ENCODE measurements at regions not wholly inside any gene's neighbourhood (a gene's known extent, or its start where the extent isn't known, plus 50 kb on each side); places are given as distances from the start of the nearest gene placed in this dataset.

- no peak for DNase-seq
Observed at GRCh38 chr3:117091676-117092075, 382.1 kb downstream of the TUSC7 start.

DNA sequence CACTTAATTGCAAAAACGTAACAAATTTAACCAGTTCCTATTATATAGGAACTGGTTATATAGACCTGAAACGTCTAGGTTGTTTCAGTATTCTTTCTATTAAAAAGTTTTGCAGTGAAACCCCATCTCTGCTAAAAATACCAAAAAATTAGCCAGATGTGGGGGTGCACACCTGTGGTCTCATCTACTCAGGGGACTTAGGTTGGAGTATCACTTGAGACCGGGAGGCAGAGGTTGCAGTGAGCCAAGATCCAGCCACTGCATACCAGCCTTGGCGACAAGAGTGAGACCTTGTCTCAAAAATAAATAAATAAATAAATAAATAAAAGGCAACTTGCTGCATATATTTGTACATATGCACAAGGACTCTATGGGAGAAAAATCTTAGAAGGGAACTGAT is 387.0 kb downstream of the TUSC7 start:
- no peak for DNase-seq

- no peak for DNase-seq
Observed at GRCh38 chr3:117097351-117097750, 387.8 kb downstream of the TUSC7 start.

GRCh38 chr3:117101697-117102096 is 392.1 kb downstream of the TUSC7 start:
- DNase-seq, result no peak

GRCh38 chr3:117102426-117102825 is 392.8 kb downstream of the TUSC7 start:
- DNase-seq, result no peak

- DNase-seq, result no peak
Observed at GRCh38 chr3:117103675-117104074, 394.1 kb downstream of the TUSC7 start.

DNA sequence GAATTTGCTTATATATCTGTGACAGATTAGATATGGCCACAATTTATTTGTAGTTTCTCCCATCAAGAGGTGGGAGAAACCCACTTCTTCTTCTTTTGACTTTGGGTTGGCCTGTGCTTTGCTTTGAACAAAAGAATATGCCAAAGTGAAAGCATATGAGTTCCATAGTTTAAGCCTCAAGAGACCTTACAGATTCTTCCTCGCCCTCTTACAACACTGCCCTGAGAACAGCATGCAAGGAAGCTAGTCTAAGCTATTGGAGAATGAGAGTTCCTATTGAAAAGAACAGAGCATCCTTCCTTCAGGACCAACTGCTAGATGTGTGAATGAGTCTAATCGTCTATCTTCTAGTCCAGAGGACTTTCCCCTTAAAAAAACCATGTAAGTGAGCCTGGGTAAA is 394.8 kb downstream of the TUSC7 start:
- DNase-seq, result no peak

DNA sequence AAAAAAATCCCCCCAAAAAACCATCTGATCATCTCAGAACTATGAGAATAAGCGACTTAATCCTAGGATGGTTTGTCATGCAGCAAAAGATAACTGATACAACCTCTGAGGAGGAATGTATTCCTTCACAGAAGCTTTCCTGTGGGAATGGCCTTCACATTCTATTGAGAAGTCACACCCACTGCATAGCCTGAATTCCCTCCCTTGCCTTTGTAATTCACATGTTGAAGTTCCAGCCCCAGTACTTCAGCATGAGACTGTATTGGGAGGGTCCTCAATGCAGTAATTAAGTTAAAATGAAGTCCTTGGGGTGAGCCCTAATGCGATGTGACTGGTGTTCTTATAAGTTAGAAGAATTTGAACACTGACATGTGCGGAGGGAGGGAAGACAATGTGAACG is 395.2 kb downstream of the TUSC7 start:
- DNase-seq, result no peak

- no peak for DNase-seq
Observed at GRCh38 chr3:117105686-117106085, 396.1 kb downstream of the TUSC7 start.

DNA sequence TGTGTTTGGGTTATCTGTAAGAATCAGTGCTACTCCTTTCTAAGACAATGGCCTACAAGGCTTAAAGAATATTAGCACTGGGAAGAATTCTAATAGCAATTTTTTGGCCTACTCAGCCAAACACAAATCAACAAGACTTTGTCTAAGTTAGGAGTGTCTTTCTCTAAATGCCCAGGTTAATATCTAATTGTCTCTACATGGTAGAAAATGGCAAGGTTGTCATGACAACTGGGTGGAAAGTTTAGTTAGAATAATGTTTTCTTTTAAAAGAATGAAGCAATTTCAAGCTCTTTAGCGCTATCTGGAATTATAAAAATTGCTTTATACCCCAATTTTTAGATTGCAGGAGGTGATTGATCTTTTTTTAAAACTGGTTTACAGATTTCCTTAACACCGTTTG is 396.8 kb downstream of the TUSC7 start:
- DNase-seq, result no peak

DNA sequence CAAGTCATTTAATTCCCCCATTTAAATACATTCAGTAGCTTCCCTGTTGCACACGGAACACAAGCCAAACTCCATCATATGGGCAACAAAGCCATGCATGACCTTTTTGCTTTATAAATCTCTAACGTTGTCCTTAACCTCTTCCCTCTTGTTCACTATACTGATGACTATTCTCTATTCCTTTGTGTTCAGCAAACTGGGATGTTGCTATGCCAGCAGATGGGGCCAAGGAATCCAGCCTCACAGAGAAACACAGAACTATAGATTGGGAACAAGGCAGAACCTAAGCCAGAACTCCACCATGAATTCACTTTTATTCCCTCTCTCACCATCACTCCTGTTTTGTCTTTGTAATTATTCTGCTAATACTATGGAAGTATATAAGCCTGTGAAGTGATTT is 398.4 kb downstream of the TUSC7 start:
- DNase-seq, result no peak

- no peak for DNase-seq
Observed at GRCh38 chr3:117109178-117109577, 399.6 kb downstream of the TUSC7 start.

DNA sequence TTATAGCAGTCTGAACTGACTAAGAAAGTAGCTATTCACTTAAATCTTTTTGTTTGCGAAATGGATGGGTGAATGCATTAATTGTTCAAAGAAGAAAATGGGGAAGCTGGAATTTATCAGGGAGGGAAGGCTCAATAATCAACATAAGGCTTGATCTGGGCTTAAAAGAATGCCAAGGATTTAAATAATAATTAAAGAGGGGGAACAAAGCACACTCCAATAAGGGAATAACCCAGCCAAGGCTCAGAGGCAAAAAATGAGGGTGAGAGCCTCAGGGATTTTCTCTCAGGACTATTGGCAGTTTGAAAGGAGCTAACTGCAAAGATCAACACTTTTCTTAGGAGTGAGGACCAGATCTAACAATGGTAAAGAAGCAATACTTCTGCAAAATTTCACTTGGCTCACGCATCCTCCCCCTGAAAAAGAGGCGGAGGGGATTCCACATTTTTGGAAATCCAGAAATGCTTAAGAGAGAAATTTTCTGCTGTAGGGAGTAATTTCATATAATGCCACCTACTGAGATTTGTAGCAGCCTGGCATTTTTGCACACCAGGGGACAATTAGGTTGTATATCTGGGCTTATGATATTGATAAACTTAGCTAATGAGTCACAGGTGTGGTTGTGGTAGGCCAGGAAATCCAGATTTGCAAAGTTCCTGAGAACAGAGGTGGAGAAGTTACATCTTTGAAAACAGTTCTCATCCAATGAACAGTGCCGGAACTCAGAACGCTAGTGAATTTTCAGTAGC is 405.1 kb downstream of the TUSC7 start:
- DNase-seq, result no peak

DNA sequence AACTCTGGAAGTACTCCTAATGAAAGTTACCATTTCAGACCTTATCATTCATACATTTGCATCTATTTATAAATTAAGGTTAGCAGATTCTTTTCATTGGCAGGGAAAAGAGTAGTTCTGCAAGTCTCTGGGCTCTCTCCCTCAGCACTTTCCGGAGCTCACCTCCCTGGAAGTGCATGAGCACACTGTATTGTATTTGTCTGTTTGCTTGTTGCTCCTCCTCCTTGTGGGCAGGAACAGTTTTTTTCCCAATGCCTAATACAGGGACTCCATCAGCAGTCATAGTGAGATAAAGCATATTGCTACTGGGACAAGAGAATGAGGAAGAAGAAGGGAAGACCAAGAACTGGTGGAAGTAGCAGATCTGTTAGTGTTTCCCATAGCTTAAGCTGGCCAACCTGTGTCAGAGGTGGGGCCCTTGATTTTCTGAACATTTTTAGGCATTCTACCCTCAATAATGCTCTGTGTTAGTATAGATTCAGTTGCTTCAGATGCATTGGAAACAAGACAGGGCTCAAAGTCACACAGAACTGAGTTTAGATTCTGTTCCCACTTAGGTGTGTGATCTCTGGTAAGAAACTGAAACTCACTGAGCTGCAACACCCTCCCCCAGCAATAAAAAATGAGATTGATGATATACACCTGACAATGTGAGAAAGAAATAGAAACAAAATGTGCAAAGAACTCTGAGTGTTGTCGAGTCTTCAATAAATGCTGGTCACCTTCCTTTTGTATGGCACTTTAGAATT is 407.8 kb downstream of the TUSC7 start:
- DNase-seq, result no peak

GRCh38 chr3:117118604-117119003 is 409.0 kb downstream of the TUSC7 start:
- DNase-seq, result no peak

DNA sequence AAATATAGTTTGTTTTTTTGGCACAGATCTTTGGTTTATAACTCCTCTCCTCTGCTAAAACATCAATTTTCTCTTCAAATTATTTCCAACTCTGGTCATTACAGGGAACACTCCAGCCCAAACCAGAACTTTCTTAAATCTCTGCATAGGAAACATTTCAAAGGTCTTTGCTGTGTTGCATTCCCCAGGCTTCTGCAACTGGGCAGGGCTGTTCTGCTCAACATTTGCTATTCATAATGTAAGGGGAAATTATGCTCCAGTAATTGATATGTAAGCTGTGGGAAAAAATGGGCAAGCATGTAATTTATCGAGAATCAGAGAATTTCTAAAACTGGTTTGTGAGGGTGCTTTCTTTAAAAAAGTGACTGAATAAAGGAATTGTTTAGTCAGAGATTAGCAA is 410.4 kb downstream of the TUSC7 start:
- DNase-seq, result no peak

GRCh38 chr3:117122609-117123008 is 413.0 kb downstream of the TUSC7 start:
- no peak for DNase-seq

- DNase-seq, result no peak
Observed at GRCh38 chr3:117126460-117126859, 416.9 kb downstream of the TUSC7 start.

GRCh38 chr3:117126946-117127546 is 417.5 kb downstream of the TUSC7 start:
- no peak for DNase-seq

DNA sequence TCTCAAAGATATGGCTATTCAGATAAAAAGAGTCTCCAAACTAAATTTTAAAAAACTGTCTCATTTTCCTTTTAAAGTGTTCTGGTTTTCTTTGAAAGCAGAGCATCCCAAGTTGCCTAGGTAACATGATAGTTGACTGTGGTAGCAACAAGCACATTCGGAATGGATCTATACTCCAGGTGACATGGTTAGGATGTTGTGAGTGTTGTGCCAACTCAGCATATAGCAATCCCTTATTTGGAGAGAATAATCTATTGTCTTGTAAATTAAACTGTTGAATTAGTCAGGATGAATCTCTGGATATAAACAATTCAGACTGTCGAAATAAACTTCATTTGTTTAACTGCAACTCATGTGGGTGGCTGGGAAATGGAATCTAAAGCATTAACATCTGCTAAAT is 418.6 kb downstream of the TUSC7 start:
- no peak for DNase-seq

DNA sequence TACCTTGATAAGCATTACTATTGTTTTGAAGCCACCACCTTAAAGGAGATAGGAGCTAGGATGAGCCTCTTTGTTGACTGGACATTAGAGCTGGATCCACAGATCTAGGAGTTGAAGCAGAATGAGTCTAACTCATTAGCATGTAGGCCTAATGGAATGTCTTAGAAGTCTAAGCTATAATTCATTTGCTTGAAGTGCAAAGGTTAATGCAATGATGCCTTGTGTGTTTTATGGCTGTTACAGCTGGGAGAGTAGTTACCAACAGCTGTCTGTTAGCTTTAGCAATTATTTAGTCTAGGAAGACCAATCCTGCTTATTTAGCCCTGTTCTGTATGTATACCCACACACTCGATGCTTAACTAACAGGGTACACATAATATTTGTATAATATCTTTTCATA is 419.3 kb downstream of the TUSC7 start:
- no peak for DNase-seq

GRCh38 chr3:117129516-117129915 is 419.9 kb downstream of the TUSC7 start:
- no peak for DNase-seq

DNA sequence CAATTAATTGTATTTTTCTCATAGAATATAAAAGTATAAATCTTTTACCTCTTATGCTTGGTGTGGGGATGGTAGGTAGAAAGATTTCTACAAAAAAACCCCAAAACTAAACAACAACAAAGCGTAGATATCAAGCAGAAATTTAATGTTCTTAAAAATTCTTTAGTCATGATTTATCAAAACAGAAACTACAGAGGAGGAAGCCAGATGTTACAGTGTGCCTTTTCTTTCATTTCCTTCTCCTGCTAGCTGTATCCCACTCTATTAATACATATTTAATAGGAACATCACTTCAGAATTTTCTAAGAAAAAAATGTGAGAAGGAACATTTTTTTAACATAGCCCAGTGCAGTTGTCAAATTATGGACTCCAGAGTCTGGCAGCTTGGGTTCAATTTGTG is 420.6 kb downstream of the TUSC7 start:
- DNase-seq, result no peak

DNA sequence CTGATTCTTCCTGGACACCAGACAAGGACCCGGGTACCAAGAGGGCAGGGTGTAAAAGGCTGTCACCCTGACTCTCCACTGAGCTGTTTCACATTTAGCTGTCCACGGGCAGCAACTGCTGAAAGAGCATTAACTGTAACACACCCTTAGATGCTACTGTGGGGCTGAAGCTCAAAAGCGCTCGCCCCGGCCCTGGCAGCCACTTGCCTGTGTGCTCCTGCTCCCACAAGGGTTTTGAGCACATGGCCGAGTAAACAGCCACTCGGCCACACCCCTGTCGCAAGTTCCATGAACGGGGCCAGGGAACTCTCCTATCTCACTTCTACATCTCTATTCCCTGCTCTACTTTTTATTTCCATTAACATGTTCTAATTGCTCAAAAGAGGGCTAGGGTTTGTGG is 421.7 kb downstream of the TUSC7 start:
- no peak for DNase-seq

Measured in NCI-H1092 treated with DMSO at 0.1 percent for 48 hours (cell line).